Nephron progenitor cell (in vitro differentiated cells): ENCODE measurements at regions not wholly inside any gene's neighbourhood (a gene's known extent, or its start where the extent isn't known, plus 50 kb on each side); places are given as distances from the start of the nearest gene placed in this dataset.
"Not testable (repeated sequence)": the region's sequence is repeated elsewhere in the genome, so short reads cannot be mapped to it uniquely, and the experiment has no call there.

Source experiments
- DNase-seq: peaks from one replicate; pipeline ENCODE4 v3.0.0; 2021
- H3K27ac Mint-ChIP-seq: 2 replicates; pipeline ENCODE4 v1.8.0; 2021; ENCODE audit warnings: mild to moderate bottlenecking, moderate library complexity, mixed read lengths
- H3K27me3 Mint-ChIP-seq: 2 replicates; pipeline ENCODE4 v1.8.0; 2021; ENCODE audit warnings: mild to moderate bottlenecking, low read depth, mixed read lengths; ENCODE audit not compliant: poor library complexity
- H3K36me3 Mint-ChIP-seq: 2 replicates; pipeline ENCODE4 v1.8.0; 2021; ENCODE audit warnings: low read depth, mixed read lengths
- H3K4me1 Mint-ChIP-seq: 2 replicates; pipeline ENCODE4 v1.8.0; 2021; ENCODE audit warnings: mixed read lengths
- H3K4me3 Mint-ChIP-seq: 2 replicates; pipeline ENCODE4 v1.8.0; 2021; ENCODE audit warnings: mild to moderate bottlenecking, moderate library complexity, mixed read lengths
- H3K9me3 Mint-ChIP-seq: 2 replicates; pipeline ENCODE4 v1.8.0; 2021; ENCODE audit warnings: mild to moderate bottlenecking, moderate library complexity, mixed read lengths
- TF ChIP-seq, protein P1 (sequence below): fragments of 200-600 bp; sonication (generic); IDR thresholded peaks from 2 replicates; pipeline ENCODE4 v1.5.0; 2021; ENCODE audit warnings: antibody characterized with exemption

DNA sequence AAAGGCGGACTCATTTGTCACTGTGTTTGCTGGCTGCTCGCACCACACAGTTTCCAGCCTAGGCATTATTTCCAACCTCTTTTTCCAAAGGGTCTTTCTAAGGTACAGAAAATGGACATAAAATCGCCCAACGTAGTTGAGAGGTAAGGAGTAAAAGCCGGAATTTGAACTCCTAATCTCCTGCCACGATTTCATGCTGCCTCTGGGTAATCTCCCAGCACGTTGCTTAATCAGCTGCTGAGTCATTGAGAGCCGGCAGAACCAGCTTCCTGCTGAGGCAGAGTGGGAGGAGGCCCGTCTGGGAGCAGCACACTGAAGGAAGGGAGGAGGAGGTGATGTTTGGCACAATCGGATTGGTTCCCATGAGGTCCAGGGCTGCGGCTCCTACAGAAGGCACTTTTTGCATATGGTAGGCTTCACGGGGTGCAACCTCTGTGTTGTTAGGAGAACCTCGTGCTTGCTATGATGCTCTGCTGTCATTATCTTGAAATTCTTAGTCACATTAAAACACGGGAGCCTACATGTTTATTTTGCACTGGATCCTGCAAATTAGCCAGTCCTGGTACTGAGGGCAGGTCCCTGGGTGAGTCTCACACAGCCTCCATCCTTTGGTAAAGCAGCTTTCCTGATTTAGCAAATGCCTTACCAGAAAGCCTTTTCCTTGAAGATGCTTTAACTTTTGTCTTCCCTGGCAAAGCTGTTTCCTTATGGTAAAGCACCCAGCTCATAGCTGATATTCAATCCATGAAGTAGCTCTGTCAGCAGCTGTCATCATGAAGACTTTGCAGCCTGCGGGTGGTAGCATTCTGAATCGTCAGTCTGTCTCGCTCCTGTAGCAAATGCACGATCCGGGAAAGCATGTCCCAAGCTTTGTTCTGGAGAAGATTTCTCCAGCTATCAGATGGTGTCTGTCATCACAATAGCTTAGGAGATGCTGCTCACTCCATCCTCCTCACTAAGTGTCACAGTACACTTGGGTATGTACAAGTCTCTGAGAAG, 191.6 kb upstream of the MSX2 start:
- peak overlapping the region; percentile 18 for H3K4me3 Mint-ChIP-seq
- DNase-seq: peak; percentile 54
- H3K27ac Mint-ChIP-seq: peak overlapping the region; percentile 66
- H3K9me3 Mint-ChIP-seq: no peaks in the 10 kb centered on the region
- no peaks in the 10 kb centered on the region for H3K36me3 Mint-ChIP-seq
- TF ChIP-seq, protein P1, sequence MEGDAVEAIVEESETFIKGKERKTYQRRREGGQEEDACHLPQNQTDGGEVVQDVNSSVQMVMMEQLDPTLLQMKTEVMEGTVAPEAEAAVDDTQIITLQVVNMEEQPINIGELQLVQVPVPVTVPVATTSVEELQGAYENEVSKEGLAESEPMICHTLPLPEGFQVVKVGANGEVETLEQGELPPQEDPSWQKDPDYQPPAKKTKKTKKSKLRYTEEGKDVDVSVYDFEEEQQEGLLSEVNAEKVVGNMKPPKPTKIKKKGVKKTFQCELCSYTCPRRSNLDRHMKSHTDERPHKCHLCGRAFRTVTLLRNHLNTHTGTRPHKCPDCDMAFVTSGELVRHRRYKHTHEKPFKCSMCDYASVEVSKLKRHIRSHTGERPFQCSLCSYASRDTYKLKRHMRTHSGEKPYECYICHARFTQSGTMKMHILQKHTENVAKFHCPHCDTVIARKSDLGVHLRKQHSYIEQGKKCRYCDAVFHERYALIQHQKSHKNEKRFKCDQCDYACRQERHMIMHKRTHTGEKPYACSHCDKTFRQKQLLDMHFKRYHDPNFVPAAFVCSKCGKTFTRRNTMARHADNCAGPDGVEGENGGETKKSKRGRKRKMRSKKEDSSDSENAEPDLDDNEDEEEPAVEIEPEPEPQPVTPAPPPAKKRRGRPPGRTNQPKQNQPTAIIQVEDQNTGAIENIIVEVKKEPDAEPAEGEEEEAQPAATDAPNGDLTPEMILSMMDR: no peak
- H3K4me1 Mint-ChIP-seq: peaks cover 39% of the 10 kb centered on the region
- H3K27me3 Mint-ChIP-seq: peaks cover 4% of the 10 kb centered on the region

DNA sequence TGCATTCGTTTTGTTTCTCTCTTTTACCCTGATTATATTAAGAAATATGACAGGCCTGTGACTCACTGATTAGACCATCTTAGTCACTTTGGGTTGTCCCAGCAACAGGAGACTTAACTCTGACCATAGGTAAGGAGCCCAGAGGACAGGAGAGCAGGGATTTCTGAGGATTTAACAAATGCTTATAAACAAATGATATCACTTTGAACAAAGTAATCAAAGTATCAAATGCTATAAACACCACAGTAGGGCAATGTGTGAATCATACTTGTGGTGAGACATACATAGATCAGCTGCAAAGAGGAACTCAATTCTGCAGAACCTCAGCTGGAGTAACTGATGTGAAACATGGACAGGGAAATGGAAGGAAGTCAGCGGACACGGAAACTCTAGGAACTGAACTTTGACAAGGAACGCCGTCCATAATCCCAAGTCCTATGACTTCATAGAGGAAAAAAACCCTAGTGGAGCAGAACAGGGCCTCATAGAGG, 190.6 kb upstream of the MSX2 start:
- Mint-ChIP-seq H3K27ac (no peak overlapping the region), H3K36me3 (peaks cover 5% of the 10 kb centered on the region), H3K4me1 (peaks cover 33% of the 10 kb centered on the region), H3K27me3 (peaks cover 4% of the 10 kb centered on the region), H3K9me3 (peaks cover 9% of the 10 kb centered on the region), H3K4me3 (no peak overlapping the region)
- no peak for DNase-seq
- TF ChIP-seq, protein P1: no peak

DNA sequence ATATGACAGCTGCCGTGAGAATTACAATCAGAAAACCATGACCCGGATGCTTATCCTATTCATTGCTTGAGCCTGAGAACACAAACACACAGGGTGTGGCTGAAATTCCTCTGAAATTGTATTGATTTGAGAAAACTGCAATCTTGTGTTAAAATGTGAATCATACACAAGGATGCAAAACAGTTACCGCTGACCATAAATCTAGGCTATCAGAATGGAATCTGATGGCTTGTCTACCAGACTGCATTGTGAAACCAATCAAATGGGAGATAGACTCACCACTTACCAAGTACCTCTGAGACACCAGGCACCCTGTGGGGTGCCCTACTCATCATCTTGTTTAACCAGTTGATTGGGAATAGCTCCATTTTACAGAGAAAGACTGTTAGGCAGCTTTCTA, 188.7 kb upstream of the MSX2 start:
- H3K27ac Mint-ChIP-seq: no peak overlapping the region
- no peak for DNase-seq
- peaks cover 14% of the 10 kb centered on the region for H3K9me3 Mint-ChIP-seq
- peaks cover 33% of the 10 kb centered on the region for H3K4me1 Mint-ChIP-seq
- H3K36me3 Mint-ChIP-seq: peaks cover 5% of the 10 kb centered on the region
- no peak overlapping the region for H3K4me3 Mint-ChIP-seq
- H3K27me3 Mint-ChIP-seq: no peaks in the 10 kb centered on the region
- TF ChIP-seq, protein P1: no peak

DNA sequence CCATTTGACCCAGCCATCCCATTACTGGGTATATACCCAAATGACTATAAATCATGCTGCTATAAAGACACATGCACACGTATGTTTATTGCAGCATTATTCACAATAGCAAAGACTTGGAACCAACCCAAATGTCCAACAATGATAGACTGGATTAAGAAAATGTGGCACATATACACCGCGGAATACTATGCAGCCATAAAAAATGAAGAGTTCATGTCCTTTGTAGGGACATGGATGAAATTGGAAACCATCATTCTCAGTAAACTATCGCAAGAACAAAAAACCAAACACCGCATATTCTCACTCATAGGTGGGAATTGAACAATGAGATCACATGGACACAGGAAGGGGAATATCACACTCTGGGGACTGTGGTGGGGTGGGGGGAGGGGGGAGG, 184.6 kb upstream of the MSX2 start:
- not testable (repeated sequence) for H3K36me3 Mint-ChIP-seq, H3K4me3 Mint-ChIP-seq, H3K27me3 Mint-ChIP-seq, H3K4me1 Mint-ChIP-seq, DNase-seq, H3K27ac Mint-ChIP-seq
- peaks cover 14% of the 10 kb centered on the region for H3K9me3 Mint-ChIP-seq

DNA sequence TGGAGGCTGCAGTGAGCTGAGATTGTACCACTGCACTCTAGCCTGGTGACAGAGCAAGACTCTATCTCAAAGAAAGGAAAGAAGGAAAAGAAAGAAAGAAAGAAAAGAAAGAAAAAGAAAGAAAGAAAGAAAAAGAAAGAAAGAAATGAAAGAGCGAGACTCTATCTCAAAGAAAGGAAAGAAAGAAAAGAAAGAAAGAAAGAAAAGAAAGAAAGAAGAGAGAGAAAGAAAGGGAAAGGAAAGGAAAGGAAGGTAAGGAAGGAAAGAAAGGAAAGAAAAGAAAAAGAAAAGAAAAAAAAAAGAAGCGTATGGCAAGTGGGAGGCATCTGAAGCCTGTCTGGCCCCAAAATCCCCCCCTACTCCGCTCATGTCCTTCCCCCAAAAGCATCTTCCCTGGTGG, 182.3 kb upstream of the MSX2 start:
- Mint-ChIP-seq H3K36me3 (peaks cover 5% of the 10 kb centered on the region), H3K4me1 (no peaks in the 10 kb centered on the region), H3K27ac (no peak overlapping the region), H3K9me3 (peaks cover 14% of the 10 kb centered on the region), H3K4me3 (no peak overlapping the region), H3K27me3 (peaks cover 13% of the 10 kb centered on the region)
- TF ChIP-seq, protein P1: no peak
- no peak for DNase-seq

DNA sequence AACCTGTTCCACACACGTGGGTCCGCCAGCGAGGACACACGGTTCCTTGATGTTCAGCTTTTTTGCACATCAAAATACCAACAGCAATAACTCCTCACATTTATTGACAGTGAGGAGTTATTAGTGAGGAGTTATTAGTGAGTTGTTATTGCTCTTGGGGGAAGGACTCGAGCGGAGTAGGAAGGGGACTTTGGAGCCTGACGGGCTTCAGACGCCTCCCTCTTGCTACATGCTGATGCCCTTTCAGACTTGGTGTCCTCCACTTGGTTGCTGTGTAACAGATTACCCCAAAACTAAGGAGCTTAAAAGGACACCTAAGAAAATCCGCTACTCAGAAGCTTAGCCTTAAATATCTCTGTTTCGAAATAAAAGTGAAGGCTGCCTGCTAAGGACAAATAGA, 181.9 kb upstream of the MSX2 start:
- no peak for DNase-seq
- Mint-ChIP-seq H3K9me3 (peaks cover 14% of the 10 kb centered on the region), H3K4me3 (no peak overlapping the region), H3K27me3 (peaks cover 15% of the 10 kb centered on the region), H3K27ac (no peak overlapping the region), H3K36me3 (peaks cover 5% of the 10 kb centered on the region), H3K4me1 (no peaks in the 10 kb centered on the region)
- TF ChIP-seq, protein P1: no peak
